T-cell (primary cell): ENCODE measurements at regions not wholly inside any gene's neighbourhood (a gene's known extent, or its start where the extent isn't known, plus 50 kb on each side); places are given as distances from the start of the nearest gene placed in this dataset.

Experiments
- ATAC-seq, 4 experiments: fragments of 200-7000 bp in 3 of 4; fragments of 150-1000 bp in 1 of 4; cut with Tn5 transposase; replicated peaks in 1 of 4; 1 replicate in 3 of 4; 2 replicates in 1 of 4; pipeline ENCODE4 v1.10.0; 2021; ENCODE audit warnings: moderate library complexity in 3 of 4, mild to moderate bottlenecking in 2 of 4, moderate number of reproducible peaks in 1 of 4
- CTCF ChIA-PET, 2 donors: fragments of 300-600 bp; sonication (Branson Sonifier 250); formaldehyde crosslinking; loops; one replicate each; lab custom pipeline; 2022; ENCODE audit warnings: antibody characterized with exemption in 2 of 2; lab: Charles Lee
- POLR2A ChIA-PET, 2 donors: fragments of 300-600 bp; sonication (Branson Sonifier 250); formaldehyde crosslinking; loops; one replicate each; lab custom pipeline; 2022; ENCODE audit warnings: antibody characterized with exemption in 2 of 2; lab: Charles Lee
- DNase-seq, 35 experiments: peaks; one replicate each; pipeline versions ENCODE4 v3.0.0 to v3.0.0-alpha.2; 2013 to 2023
- H3K27ac ChIP-seq: one replicate; pipeline ENCODE4 v1.5.1; 2013; ENCODE audit warnings: low read length
- H3K27me3 ChIP-seq, 2 experiments: replicated peaks in 1 of 2; 1 replicate in 1 of 2; 2 replicates in 1 of 2; pipeline versions ENCODE4 v1.6.1 to v1.7.0; 2013; ENCODE audit warnings: low read length in 1 of 2, mixed read lengths in 1 of 2; ENCODE audit not compliant: control insufficient read depth in 2 of 2, insufficient read depth in 2 of 2; ENCODE audit errors: extremely low read depth in 1 of 2
- H3K36me3 ChIP-seq, 2 donors: 1 replicate in 1 of 2; 2 replicates in 1 of 2; pipeline versions ENCODE4 v1.6.1 to v1.7.0; 2013; ENCODE audit warnings: low read length in 1 of 2; ENCODE audit not compliant: control insufficient read depth in 2 of 2, insufficient read depth in 1 of 2; ENCODE audit errors: extremely low read depth in 1 of 2
- H3K4me1 ChIP-seq, 2 experiments: 1 replicate in 1 of 2; 2 replicates in 1 of 2; pipeline versions ENCODE4 v1.6.1 to v1.7.0; 2013; ENCODE audit warnings: low read length in 2 of 2, mixed read lengths in 1 of 2; ENCODE audit not compliant: insufficient read depth in 2 of 2, control insufficient read depth in 1 of 2; ENCODE audit errors: extremely low read depth in 1 of 2
- H3K4me3 ChIP-seq, 2 donors: 1 replicate in 1 of 2; 2 replicates in 1 of 2; pipeline versions ENCODE4 v1.5.1 to v1.7.0; 2013; ENCODE audit warnings: mild to moderate bottlenecking in 2 of 2, low read length in 1 of 2, moderate library complexity in 1 of 2; ENCODE audit not compliant: control insufficient read depth in 1 of 2; ENCODE audit errors: extremely low read depth in 1 of 2
- H3K9me3 ChIP-seq: 2 replicates; pipeline ENCODE4 v1.7.0; 2013
- H3K27ac Mint-ChIP-seq, 2 donors: one replicate each; pipeline ENCODE4 v1.8.0; 2020 to 2021; ENCODE audit warnings: mild to moderate bottlenecking in 2 of 2, mixed read lengths in 2 of 2
- H3K27me3 Mint-ChIP-seq, 2 donors: one replicate each; pipeline ENCODE4 v1.8.0; 2021 to 2022; ENCODE audit warnings: mixed read lengths in 2 of 2
- H3K36me3 Mint-ChIP-seq: one replicate; pipeline ENCODE4 v1.8.0; 2021; ENCODE audit warnings: mixed read lengths
- H3K4me1 Mint-ChIP-seq, 3 donors: one replicate each; pipeline ENCODE4 v1.8.0; 2020 to 2022; ENCODE audit warnings: mixed read lengths in 3 of 3, mild to moderate bottlenecking in 1 of 3
- H3K4me3 Mint-ChIP-seq, 3 donors: one replicate each; pipeline ENCODE4 v1.8.0; 2020 to 2022; ENCODE audit warnings: mild to moderate bottlenecking in 3 of 3, mixed read lengths in 3 of 3, moderate library complexity in 3 of 3
- H3K9me3 Mint-ChIP-seq, 3 donors: one replicate each; pipeline ENCODE4 v1.8.0; 2020 to 2022; ENCODE audit warnings: mixed read lengths in 3 of 3
- WGBS: methylation state at CpG from one replicate; pipeline ENCODE4 v1.1.5; 2013; ENCODE audit warnings: missing lambda C conversion rate; ENCODE audit not compliant: insufficient coverage; 5-methylcytosine and 5-hydroxymethylcytosine counted together

- ChIA-PET CTCF (no interaction called here), POLR2A (no interaction called here)
- H3K4me3 ChIP-seq, result no peak overlapping the region
- H3K27ac ChIP-seq, result no peak overlapping the region
- no peaks in the 10 kb centered on the region for H3K9me3 ChIP-seq
- no peak for ATAC-seq
- no peak for DNase-seq
- peaks cover 31 to 35% (median 33%) of the 10 kb centered on the region in 3 donors for H3K9me3 Mint-ChIP-seq
- H3K27me3 Mint-ChIP-seq, result no peaks in the 10 kb centered on the region
- H3K36me3 ChIP-seq, result no peaks in the 10 kb centered on the region
- no peaks in the 10 kb centered on the region for H3K36me3 Mint-ChIP-seq
- no peak overlapping the region for H3K27ac Mint-ChIP-seq
- H3K27me3 ChIP-seq, result no peaks in the 10 kb centered on the region
- H3K4me1 ChIP-seq, result no peaks in the 10 kb centered on the region
- no peak overlapping the region for H3K4me3 Mint-ChIP-seq
- H3K4me1 Mint-ChIP-seq, result no peaks in the 10 kb centered on the region
These were observed 410.4 kb upstream of the NOVA1 start for GRCh38 chr14:27008187-27008586.

DNA sequence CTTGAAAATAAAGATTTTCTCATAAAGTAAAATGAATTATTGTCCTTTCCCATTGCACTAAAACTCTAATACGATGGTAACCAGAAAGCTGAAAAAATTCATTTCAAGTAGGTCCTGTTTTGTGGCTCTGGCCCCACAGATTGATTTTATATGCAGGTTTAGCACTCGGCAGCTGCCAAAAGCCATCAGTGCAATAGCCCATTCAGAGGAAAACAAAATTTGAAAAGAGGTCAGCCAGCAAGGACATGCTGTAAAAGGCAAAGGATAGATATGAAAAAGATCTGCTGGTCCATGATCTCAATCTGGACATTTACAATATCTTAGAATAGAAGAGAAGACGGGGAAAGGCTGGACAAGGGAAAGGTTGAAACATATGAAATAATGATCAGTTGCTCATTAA, 414.8 kb upstream of the NOVA1 start:
- 80% methylated on average over 2 of the region's 3 CpGs for WGBS
- H3K27ac Mint-ChIP-seq, result no peak overlapping the region
- H3K9me3 ChIP-seq, result no peaks in the 10 kb centered on the region
- DNase-seq (no peak), ATAC-seq (no peak)
- H3K27ac ChIP-seq, result no peak overlapping the region
- peaks cover 25 to 38% (median 27%) of the 10 kb centered on the region in 3 donors for H3K9me3 Mint-ChIP-seq
- ChIA-PET POLR2A (no interaction called here), CTCF (interaction anchor here in 1 of 2 donors (0.5 kb wide), 1 partner anchor 10 kb away, joined by 3 read pairs; no protein-coding TSS in a partner anchor)
- no peak overlapping the region for H3K4me3 Mint-ChIP-seq
- no peak overlapping the region for H3K4me3 ChIP-seq
- no peaks in the 10 kb centered on the region for H3K4me1 Mint-ChIP-seq
- H3K27me3 Mint-ChIP-seq, result no peaks in the 10 kb centered on the region
- no peaks in the 10 kb centered on the region for H3K4me1 ChIP-seq
- no peaks in the 10 kb centered on the region for H3K27me3 ChIP-seq
- no peaks in the 10 kb centered on the region for H3K36me3 ChIP-seq
- no peaks in the 10 kb centered on the region for H3K36me3 Mint-ChIP-seq

DNA sequence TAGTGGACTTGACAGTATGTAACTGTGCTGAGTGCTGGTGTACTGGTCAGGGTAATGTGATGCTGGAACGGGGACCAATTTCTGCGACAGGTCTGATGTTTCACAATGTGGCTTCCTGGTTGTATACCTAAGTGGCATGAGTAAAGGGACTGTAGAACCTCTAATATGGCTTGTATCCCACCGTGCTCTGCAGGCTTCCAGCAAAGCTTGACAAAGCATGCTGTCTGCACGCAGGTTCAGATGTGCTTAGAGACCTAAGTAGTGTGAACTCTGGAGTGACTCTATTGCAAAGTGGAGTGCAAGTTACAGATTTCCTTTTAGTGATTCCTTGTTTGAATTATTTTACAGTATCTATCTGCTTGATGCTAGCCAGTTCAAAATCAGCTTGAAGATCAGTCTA, 415.8 kb upstream of the NOVA1 start:
- Histone ChIP-seq H3K4me3 (no peak overlapping the region), H3K9me3 (no peaks in the 10 kb centered on the region), H3K27ac (no peak overlapping the region), H3K27me3 (no peaks in the 10 kb centered on the region), H3K4me1 (no peaks in the 10 kb centered on the region), H3K36me3 (no peaks in the 10 kb centered on the region)
- Mint-ChIP-seq H3K36me3 (no peaks in the 10 kb centered on the region), H3K27me3 (no peaks in the 10 kb centered on the region), H3K9me3 (peaks cover 15 to 34% (median 20%) of the 10 kb centered on the region in 3 donors), H3K4me3 (no peak overlapping the region), H3K4me1 (no peaks in the 10 kb centered on the region), H3K27ac (no peak overlapping the region)
- ATAC-seq, result no peak
- DNase-seq, result no peak
- 76% methylated on average over 4 of the region's 4 CpGs for WGBS
- ChIA-PET POLR2A (no interaction called here), CTCF (no interaction called here)

DNA sequence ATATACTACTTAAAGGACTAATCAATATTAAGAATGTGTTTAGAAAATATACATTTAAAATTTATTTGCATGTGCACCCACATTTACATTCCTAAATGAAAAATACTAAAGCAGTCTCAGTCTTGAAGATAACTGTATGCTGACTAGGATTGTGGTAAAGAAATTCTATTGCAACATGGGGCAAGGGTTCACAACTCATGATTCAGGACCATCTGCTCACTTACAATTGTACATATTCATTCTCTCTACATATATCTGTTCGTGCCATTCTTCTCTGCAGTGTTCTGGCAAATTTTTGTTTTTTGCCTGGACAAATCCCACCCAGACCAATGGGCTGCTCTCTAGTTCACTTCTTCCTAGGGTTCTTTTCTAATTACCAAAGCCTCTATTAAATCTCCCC, 417.2 kb upstream of the NOVA1 start:
- Mint-ChIP-seq H3K36me3 (no peaks in the 10 kb centered on the region), H3K27ac (no peak overlapping the region), H3K9me3 (peaks cover 8 to 29% (median 12%) of the 10 kb centered on the region in 3 donors), H3K4me3 (no peak overlapping the region), H3K4me1 (no peaks in the 10 kb centered on the region), H3K27me3 (no peaks in the 10 kb centered on the region)
- Histone ChIP-seq H3K36me3 (no peaks in the 10 kb centered on the region), H3K4me3 (no peak overlapping the region), H3K27ac (no peak overlapping the region), H3K9me3 (no peaks in the 10 kb centered on the region), H3K27me3 (no peaks in the 10 kb centered on the region), H3K4me1 (no peaks in the 10 kb centered on the region)
- ATAC-seq, result no peak
- DNase-seq, result no peak
- POLR2A ChIA-PET, result no interaction called here
- CTCF ChIA-PET, result no interaction called here
- 33% methylated on average over 1 of the region's 1 CpG for WGBS

- no peak overlapping the region for H3K27ac ChIP-seq
- no peaks in the 10 kb centered on the region for H3K9me3 ChIP-seq
- no peak for ATAC-seq
- no peaks in the 10 kb centered on the region for H3K4me1 ChIP-seq
- peaks cover 12 to 17% (median 13%) of the 10 kb centered on the region in 3 donors for H3K9me3 Mint-ChIP-seq
- no peak overlapping the region for H3K27ac Mint-ChIP-seq
- H3K36me3 Mint-ChIP-seq, result no peaks in the 10 kb centered on the region
- ChIA-PET CTCF (no interaction called here), POLR2A (no interaction called here)
- no peaks in the 10 kb centered on the region for H3K27me3 Mint-ChIP-seq
- 80% methylated on average over 1 of the region's 1 CpG for WGBS
- no peaks in the 10 kb centered on the region for H3K4me1 Mint-ChIP-seq
- no peak for DNase-seq
- no peaks in the 10 kb centered on the region for H3K36me3 ChIP-seq
- H3K27me3 ChIP-seq, result no peaks in the 10 kb centered on the region
- H3K4me3 ChIP-seq, result no peak overlapping the region
- H3K4me3 Mint-ChIP-seq, result no peak overlapping the region
These were observed 427.8 kb upstream of the NOVA1 start for GRCh38 chr14:27025648-27026047.

DNA sequence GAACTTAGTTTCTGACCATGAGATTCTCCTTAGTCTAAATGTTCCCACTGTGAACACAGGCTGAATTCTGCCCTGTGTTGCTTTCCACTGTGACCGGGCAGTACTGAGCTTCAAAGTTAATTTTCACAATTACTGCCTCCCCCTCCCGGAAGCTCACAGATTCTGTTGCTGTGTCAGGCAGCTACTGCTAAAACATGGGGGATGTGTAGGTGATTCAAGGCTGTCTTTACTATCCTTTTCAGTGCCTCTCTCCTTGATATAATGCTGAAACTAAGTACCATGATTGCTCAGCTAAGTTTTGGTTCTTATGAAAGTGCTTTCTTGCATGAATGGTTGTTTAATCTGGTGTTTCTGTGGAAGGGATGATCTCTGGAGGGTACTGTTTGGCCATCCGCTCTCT, 428.3 kb upstream of the NOVA1 start:
- no peaks in the 10 kb centered on the region for H3K27me3 Mint-ChIP-seq
- no peaks in the 10 kb centered on the region for H3K36me3 Mint-ChIP-seq
- Histone ChIP-seq H3K4me1 (no peaks in the 10 kb centered on the region), H3K27ac (no peak overlapping the region), H3K9me3 (no peaks in the 10 kb centered on the region), H3K36me3 (no peaks in the 10 kb centered on the region), H3K4me3 (no peak overlapping the region), H3K27me3 (no peaks in the 10 kb centered on the region)
- no peak for ATAC-seq
- no peaks in the 10 kb centered on the region for H3K4me1 Mint-ChIP-seq
- ChIA-PET CTCF (no interaction called here), POLR2A (no interaction called here)
- H3K4me3 Mint-ChIP-seq, result no peak overlapping the region
- DNase-seq, result no peak
- H3K9me3 Mint-ChIP-seq, result peaks cover 15 to 17% (median 16%) of the 10 kb centered on the region in 3 donors
- no peak overlapping the region for H3K27ac Mint-ChIP-seq
- no CpG with 5 or more reads among the region's 3 CpGs for WGBS

DNA sequence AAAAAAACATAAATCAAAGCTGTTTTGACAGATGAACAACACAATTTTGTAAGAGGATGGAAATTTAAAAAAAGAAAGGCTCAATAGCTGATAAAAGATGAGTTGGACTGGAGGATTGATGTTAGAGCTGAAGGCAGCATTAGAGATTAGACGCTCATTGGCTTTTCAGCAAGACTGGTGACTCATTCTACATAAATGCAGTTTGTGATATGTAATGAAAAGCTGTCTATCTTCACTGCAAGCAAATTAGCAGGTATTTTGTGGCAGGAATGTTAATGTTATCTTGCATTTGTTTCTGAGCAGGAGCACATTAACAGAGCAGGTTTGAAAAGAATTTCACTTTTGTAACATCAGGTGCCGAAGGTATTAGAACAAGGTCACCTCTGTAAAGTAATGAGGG, 442.7 kb upstream of the NOVA1 start:
- Histone ChIP-seq H3K9me3 (no peaks in the 10 kb centered on the region), H3K4me3 (no peak overlapping the region), H3K36me3 (no peaks in the 10 kb centered on the region), H3K4me1 (no peaks in the 10 kb centered on the region), H3K27ac (no peak overlapping the region), H3K27me3 (no peaks in the 10 kb centered on the region)
- H3K36me3 Mint-ChIP-seq, result no peaks in the 10 kb centered on the region
- ChIA-PET POLR2A (no interaction called here), CTCF (no interaction called here)
- 100% methylated on average over 1 of the region's 2 CpGs for WGBS
- no peaks in the 10 kb centered on the region for H3K27me3 Mint-ChIP-seq
- H3K9me3 Mint-ChIP-seq, result peaks cover 7 to 17% (median 15%) of the 10 kb centered on the region in 3 donors
- ATAC-seq (no peak), DNase-seq (no peak)
- no peak overlapping the region for H3K27ac Mint-ChIP-seq
- H3K4me3 Mint-ChIP-seq, result no peak overlapping the region
- H3K4me1 Mint-ChIP-seq, result no peaks in the 10 kb centered on the region
